GM20000 (cell line): ENCODE measurements at regions not wholly inside any gene's neighbourhood (a gene's known extent, or its start where the extent isn't known, plus 50 kb on each side); places are given as distances from the start of the nearest gene placed in this dataset.
A peak's percentile ranks its signal among the peaks of the same experiment; 100 is the strongest.
"Not testable (repeated sequence)": the region's sequence is repeated elsewhere in the genome, so short reads cannot be mapped to it uniquely, and the experiment has no call there.

Experiments used
- DNase-seq: peaks from one replicate; pipeline ENCODE4 v3.0.0; 2012; ENCODE audit warnings: low spot score
- CTCF ChIP-seq: IDR thresholded peaks from 2 replicates; pipeline ENCODE4 v1.5.1; 2012; ENCODE audit warnings: mild to moderate bottlenecking, control low read depth; ENCODE audit errors: extremely low read depth, missing control alignments

DNA sequence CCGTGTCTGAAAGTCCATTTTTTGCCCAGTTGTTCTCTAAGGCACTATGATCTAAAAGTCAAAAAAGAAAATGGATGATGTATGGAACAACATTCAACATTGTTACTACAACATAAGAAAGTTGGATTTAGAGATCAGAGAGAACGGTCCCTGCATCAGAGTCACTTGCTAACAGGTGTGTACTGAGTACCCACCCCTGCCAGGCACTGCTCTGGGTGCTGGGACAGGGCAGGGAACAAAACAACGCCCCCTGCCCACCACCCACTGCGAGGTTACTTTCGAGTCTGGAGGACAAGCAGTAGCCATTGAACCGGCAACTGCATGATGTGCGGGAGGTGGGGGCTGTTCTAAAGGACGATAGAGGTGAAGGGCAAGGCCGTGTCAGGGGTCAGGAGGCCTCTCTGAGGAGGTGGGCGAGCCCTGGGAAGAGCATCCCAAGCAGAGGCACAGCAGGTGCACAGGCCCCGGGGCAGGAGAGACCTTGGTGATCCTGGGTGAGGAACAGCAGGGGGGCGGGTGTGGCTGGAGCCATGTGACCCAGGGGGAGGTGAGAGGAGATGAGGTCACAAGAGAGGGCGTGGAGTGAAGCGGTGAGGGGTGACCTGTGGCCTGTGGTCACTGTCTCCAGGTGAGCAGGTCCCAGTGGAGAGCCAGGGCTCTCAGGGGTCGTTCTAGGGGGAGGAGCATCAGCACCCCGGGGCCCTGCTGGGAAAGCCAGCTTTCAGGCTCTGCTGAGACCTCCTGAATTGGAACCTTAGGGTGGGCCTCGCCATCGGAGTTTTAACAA lies 197.5 kb upstream of the SULF2 start:
- peak; percentile 36 for DNase-seq
- TF ChIP-seq CTCF: no peak

DNA sequence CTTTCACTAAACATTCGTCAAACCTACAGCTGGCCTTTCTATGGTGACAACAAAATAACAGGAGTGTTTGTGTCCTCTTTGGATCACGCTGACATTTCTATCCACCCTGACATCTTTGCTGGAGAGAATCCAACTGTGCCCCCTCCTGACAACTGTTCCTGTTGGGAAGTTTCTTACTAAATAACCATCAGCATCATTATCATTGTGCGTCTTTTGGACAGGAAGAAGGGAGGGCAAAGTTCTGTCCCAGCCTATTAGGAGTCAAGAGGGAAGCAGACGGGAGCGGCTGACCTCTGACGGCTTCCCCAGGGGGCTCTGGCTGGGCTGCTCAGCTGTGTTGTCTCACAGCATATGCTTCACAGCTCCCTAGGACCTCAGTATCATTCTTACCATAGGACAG lies 195.9 kb upstream of the SULF2 start:
- no peak for TF ChIP-seq CTCF
- no peak for DNase-seq

GRCh38 chr20:47980336-47981177 lies 195.3 kb upstream of the SULF2 start:
- no peak for TF ChIP-seq CTCF
- no peak for DNase-seq

- not testable (repeated sequence) for DNase-seq
These were observed 194.2 kb upstream of the SULF2 start for GRCh38 chr20:47979361-47980095.

DNA sequence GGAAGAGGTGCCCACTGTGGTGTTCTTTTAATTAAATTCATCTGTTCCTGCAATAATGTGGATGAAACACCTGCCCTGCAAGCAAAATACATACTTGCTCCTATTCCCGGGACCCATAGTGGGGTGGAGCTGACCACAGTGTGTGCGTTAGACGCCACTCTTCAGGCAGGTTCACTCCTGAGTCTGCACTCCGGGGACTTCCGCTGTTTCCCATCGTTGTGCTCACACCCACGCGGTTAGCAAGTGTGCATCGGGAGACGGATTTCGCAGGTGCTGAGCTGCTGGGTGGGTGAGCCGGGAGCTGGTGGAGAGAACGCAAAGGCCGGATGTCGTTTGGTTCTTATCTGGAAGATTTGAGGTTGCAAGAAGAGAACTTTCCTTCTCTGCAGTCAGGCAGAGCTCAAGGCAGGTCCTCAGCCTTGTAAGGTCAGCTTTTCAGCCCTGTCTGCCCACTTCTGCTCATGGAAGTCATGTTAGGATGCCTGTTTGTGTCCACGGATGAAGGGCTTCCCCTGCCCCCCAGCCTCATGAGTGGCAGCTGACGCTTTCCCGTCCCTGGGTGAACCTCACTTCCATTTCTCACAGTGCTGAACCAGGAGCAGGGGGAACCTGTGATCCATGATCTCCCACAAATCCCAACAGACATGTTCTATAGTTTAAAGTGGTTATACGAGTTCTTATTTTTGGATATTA lies 193.3 kb upstream of the SULF2 start:
- not testable (repeated sequence) for DNase-seq

GRCh38 chr20:47977789-47978252 lies 192.5 kb upstream of the SULF2 start:
- DNase-seq: not testable (repeated sequence)

- not testable (repeated sequence) for DNase-seq
These were observed 191.9 kb upstream of the SULF2 start for GRCh38 chr20:47977017-47977788.

- no peak for TF ChIP-seq CTCF
- no peak for DNase-seq
These were observed 189.1 kb upstream of the SULF2 start for GRCh38 chr20:47974234-47974878.
